ENCODE measurements at regions not wholly inside any gene's neighbourhood (a gene's known extent, or its start where the extent isn't known, plus 50 kb on each side); places are given as distances from the start of the nearest gene placed in this dataset.

DNA sequence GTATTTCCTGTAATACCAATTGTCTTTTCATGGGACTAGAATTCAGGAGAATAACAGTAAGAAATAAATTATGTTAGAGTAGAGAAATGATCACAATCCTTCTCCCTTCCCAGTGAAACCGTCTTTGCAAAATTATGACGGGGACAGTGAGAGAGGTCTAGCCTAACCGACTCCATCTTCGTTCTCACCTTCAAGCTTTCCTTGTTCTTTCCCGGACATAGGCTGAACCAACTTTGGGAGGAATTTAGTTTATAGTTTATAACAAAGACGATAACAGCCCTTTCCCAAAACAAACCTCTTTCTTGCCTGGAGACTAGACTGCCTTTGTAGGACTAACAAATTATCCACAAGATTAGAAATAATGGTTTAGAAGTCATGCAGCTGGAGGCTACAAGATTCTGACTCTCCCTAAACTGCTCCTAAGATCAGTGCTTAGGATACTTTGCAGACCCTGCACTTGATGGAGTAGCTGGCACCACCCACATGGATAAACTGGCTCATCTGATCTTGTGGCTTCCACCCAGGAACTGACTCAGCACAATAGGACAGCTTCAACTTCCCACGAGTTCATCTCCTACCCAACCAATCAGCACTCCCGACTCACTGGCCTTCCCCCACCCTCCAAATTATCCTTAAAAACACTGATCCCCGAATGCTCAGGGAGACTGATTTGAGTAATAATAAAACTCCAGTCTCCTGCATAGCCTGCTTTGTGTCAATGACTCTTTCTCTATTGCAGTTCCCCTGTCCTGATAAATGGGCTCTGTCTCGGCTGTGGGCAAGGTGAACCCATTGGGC is 521.2 kb upstream of the TBX3 start:
- no peak for TF ChIP-seq CTCF (IDR thresholded peaks at IDR 0.05)
- no peak for TF ChIP-seq POLR2A (IDR thresholded peaks at IDR 0.05)

Data from lower leg skin (tissue), 3 donors.